SK-N-SH treated with all-trans-retinoic acid at 6 μM for 48 hours (cell line): ENCODE measurements at regions not wholly inside any gene's neighbourhood (a gene's known extent, or its start where the extent isn't known, plus 50 kb on each side); places are given as distances from the start of the nearest gene placed in this dataset.

ENCODE experiments used
- ARNTL ChIP-seq: fragments of 450-650 bp; formaldehyde crosslinking; IDR thresholded peaks from 2 replicates; pipeline ENCODE4 v1.5.0; 2020; ENCODE audit warnings: low read depth, mild to moderate bottlenecking, moderate library complexity, borderline replicate concordance
- BACH2 ChIP-seq: fragments of 250-450 bp; sonication (Bioruptor Pico); IDR thresholded peaks from 2 replicates; pipeline ENCODE4 v1.9.0; 2021; ENCODE audit warnings: mild to moderate bottlenecking, borderline replicate concordance
- ESRRG ChIP-seq: fragments of 250-450 bp; sonication (Bioruptor Pico); IDR thresholded peaks from 2 replicates; pipeline ENCODE4 v1.6.1; 2021; ENCODE audit warnings: mild to moderate bottlenecking
- GLIS3 ChIP-seq: fragments of 250-450 bp; sonication (Bioruptor Pico); IDR thresholded peaks from 2 replicates; pipeline ENCODE4 v1.5.0; 2020; ENCODE audit warnings: mild to moderate bottlenecking, moderate library complexity
- PPARA ChIP-seq: fragments of 250-450 bp; sonication (Bioruptor Pico); IDR thresholded peaks from 2 replicates; pipeline ENCODE4 v1.5.0; 2020; ENCODE audit warnings: mild to moderate bottlenecking, borderline replicate concordance
- TCF4 ChIP-seq: fragments of 250-450 bp; sonication (Bioruptor Pico); IDR thresholded peaks from 2 replicates; pipeline ENCODE4 v1.8.0; 2021; ENCODE audit warnings: mild to moderate bottlenecking, moderate library complexity, borderline replicate concordance
- TOX ChIP-seq: fragments of 250-450 bp; sonication (Bioruptor Pico); IDR thresholded peaks from 2 replicates; pipeline ENCODE4 v1.8.0; 2021; ENCODE audit warnings: mild to moderate bottlenecking, moderate library complexity, borderline replicate concordance
- ZFP3 ChIP-seq: fragments of 250-450 bp; sonication (Bioruptor Pico); IDR thresholded peaks from 2 replicates; pipeline ENCODE4 v1.5.0; 2020; ENCODE audit warnings: mild to moderate bottlenecking, moderate library complexity
- ZFP30 ChIP-seq: fragments of 450-650 bp; formaldehyde crosslinking; IDR thresholded peaks from 2 replicates; pipeline ENCODE4 v1.5.0; 2022; ENCODE audit warnings: mild to moderate bottlenecking, moderate library complexity
- TF ChIP-seq, protein P1 (sequence below): fragments of 250-450 bp; sonication (Bioruptor Pico); IDR thresholded peaks from 2 replicates; pipeline ENCODE4 v1.5.1; 2020; ENCODE audit warnings: low read depth, mild to moderate bottlenecking, moderate library complexity
- TF ChIP-seq, protein P2 (sequence below): fragments of 250-450 bp; sonication (Bioruptor Pico); IDR thresholded peaks from 2 replicates; pipeline ENCODE4 v1.8.0; 2020; ENCODE audit warnings: mild to moderate bottlenecking, moderate library complexity, borderline replicate concordance

DNA sequence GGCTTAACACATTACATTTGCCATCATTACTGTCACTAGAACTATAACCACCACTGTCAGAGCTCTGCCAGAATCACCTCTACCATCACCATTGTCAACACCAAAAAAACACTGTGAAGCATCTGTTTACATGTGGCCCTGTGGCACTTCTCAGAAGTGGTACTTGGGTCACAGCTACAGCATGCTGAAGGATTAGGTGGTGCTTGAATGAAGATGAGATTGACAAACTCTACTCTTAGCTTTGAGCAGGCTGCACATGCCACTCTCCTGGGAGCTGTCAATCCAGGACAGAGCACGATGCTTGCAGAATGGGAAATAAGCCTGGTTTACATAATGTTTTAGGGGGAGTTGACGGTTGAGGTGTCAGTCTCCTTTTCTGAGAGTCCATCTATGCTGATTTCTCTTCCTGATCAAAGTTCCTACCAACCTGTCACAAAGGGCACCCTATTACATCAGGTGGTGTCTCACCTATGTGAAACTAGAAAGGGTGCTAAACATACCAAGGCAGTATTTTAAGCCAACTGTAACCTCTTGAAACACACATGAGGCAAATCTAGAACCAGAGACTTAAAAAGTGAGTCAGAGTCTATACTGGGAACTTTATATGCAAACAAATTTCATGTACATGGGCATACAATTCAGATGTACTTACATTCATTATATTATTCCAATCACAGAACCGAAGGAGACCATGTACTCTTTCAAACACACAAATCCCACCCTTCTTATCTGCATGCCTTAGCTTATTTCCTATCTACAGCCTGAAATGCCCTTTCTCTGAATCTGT, 258.7 kb downstream of the EMP1 start:
- no peak for TF ChIP-seq ARNTL (CRISPR knock-in tag)
- TF ChIP-seq ZFP30 = no peak
- no peak for TF ChIP-seq PPARA (CRISPR knock-in tag)
- TF ChIP-seq, protein P1, sequence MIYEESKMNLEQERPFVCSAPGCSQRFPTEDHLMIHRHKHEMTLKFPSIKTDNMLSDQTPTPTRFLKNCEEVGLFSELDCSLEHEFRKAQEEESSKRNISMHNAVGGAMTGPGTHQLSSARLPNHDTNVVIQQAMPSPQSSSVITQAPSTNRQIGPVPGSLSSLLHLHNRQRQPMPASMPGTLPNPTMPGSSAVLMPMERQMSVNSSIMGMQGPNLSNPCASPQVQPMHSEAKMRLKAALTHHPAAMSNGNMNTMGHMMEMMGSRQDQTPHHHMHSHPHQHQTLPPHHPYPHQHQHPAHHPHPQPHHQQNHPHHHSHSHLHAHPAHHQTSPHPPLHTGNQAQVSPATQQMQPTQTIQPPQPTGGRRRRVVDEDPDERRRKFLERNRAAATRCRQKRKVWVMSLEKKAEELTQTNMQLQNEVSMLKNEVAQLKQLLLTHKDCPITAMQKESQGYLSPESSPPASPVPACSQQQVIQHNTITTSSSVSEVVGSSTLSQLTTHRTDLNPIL (CRISPR knock-in tag) = no peak
- no peak for TF ChIP-seq TCF4
- no peak for TF ChIP-seq TOX (CRISPR knock-in tag)
- TF ChIP-seq, protein P2, sequence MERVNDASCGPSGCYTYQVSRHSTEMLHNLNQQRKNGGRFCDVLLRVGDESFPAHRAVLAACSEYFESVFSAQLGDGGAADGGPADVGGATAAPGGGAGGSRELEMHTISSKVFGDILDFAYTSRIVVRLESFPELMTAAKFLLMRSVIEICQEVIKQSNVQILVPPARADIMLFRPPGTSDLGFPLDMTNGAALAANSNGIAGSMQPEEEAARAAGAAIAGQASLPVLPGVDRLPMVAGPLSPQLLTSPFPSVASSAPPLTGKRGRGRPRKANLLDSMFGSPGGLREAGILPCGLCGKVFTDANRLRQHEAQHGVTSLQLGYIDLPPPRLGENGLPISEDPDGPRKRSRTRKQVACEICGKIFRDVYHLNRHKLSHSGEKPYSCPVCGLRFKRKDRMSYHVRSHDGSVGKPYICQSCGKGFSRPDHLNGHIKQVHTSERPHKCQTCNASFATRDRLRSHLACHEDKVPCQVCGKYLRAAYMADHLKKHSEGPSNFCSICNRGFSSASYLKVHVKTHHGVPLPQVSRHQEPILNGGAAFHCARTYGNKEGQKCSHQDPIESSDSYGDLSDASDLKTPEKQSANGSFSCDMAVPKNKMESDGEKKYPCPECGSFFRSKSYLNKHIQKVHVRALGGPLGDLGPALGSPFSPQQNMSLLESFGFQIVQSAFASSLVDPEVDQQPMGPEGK (CRISPR knock-in tag) = no peak
- TF ChIP-seq ZFP3 (CRISPR knock-in tag) = no peak
- no peak for TF ChIP-seq BACH2 (CRISPR knock-in tag)
- no peak for TF ChIP-seq ESRRG (CRISPR knock-in tag)
- no peak for TF ChIP-seq GLIS3
